GM23338 (cell line): ENCODE measurements at regions not wholly inside any gene's neighbourhood (a gene's known extent, or its start where the extent isn't known, plus 50 kb on each side); places are given as distances from the start of the nearest gene placed in this dataset.

Experiments
- ATAC-seq: fragments of 200-7000 bp; cut with Tn5 transposase; 3 replicates; pipeline ENCODE4 v1.9.1; 2020
- DNase-seq: peaks from one replicate; pipeline ENCODE4 v3.0.0-alpha.2; 2015; ENCODE audit warnings: low spot score
- H2AFZ ChIP-seq: fragments of 200-600 bp; sonication (generic); 2 replicates; pipeline ENCODE4 v1.8.0; 2016; ENCODE audit warnings: antibody characterized with exemption, mild to moderate bottlenecking, moderate library complexity
- H3F3A ChIP-seq: fragments of 200-600 bp; sonication (generic); replicated peaks from 2 replicates; pipeline ENCODE4 v1.8.0; 2017; ENCODE audit warnings: antibody characterized with exemption, mixed run types, low read depth
- H3K27ac ChIP-seq: fragments of 200-600 bp; sonication (generic); 2 replicates; pipeline ENCODE4 v1.6.1; 2016; ENCODE audit warnings: low read depth
- H3K27me3 ChIP-seq: fragments of 200-600 bp; sonication (generic); 2 replicates; pipeline ENCODE4 v1.8.0; 2016; ENCODE audit warnings: mild to moderate bottlenecking, mixed run types, moderate library complexity; ENCODE audit not compliant: insufficient read depth
- H3K36me3 ChIP-seq: fragments of 200-600 bp; sonication (generic); 2 replicates; pipeline ENCODE4 v1.8.0; 2016; ENCODE audit warnings: mild to moderate bottlenecking; ENCODE audit not compliant: insufficient read depth
- H3K4me1 ChIP-seq: fragments of 200-600 bp; sonication (generic); 2 replicates; pipeline ENCODE4 v1.8.0; 2016; ENCODE audit warnings: mild to moderate bottlenecking, moderate library complexity; ENCODE audit not compliant: insufficient read depth
- H3K4me2 ChIP-seq: fragments of 200-600 bp; sonication (generic); 2 replicates; pipeline ENCODE4 v1.7.1; 2017; ENCODE audit warnings: mixed run types
- H3K4me3 ChIP-seq: fragments of 200-600 bp; sonication (generic); 2 replicates; pipeline ENCODE4 v1.6.1; 2016; ENCODE audit warnings: mixed run types
- H3K79me2 ChIP-seq: fragments of 200-600 bp; sonication (generic); replicated peaks from 2 replicates; pipeline ENCODE4 v1.8.0; 2017; ENCODE audit warnings: mild to moderate bottlenecking; ENCODE audit not compliant: insufficient read depth
- H3K9me2 ChIP-seq: fragments of 200-600 bp; sonication (generic); 2 replicates; pipeline ENCODE4 v1.8.0; 2017; ENCODE audit not compliant: insufficient read depth
- H4K20me1 ChIP-seq: fragments of 200-600 bp; sonication (generic); replicated peaks from 2 replicates; pipeline ENCODE4 v1.8.0; 2017; ENCODE audit warnings: mild to moderate bottlenecking; ENCODE audit not compliant: insufficient read depth
- H3K27ac Mint-ChIP-seq: 2 replicates; pipeline ENCODE4 v1.8.0; 2020; ENCODE audit warnings: inconsistent platforms, mild to moderate bottlenecking, moderate library complexity, mixed read lengths
- H3K27me3 Mint-ChIP-seq: 3 replicates; pipeline ENCODE4 v1.8.0; 2022; ENCODE audit warnings: low read depth, mild to moderate bottlenecking, moderate library complexity, mixed read lengths, inconsistent platforms; ENCODE audit not compliant: insufficient read depth, poor library complexity
- H3K36me3 Mint-ChIP-seq: 3 replicates; pipeline ENCODE4 v1.8.0; 2021; ENCODE audit warnings: low read depth, mild to moderate bottlenecking, inconsistent platforms, moderate library complexity, mixed read lengths
- H3K4me1 Mint-ChIP-seq: 3 replicates; pipeline ENCODE4 v1.8.0; 2020; ENCODE audit warnings: mild to moderate bottlenecking, inconsistent platforms, mixed read lengths
- H3K4me3 Mint-ChIP-seq: 3 replicates; pipeline ENCODE4 v1.8.0; 2021; ENCODE audit warnings: moderate library complexity, mild to moderate bottlenecking, inconsistent platforms, mixed read lengths
- H3K9me3 Mint-ChIP-seq: 3 replicates; pipeline ENCODE4 v1.8.0; 2020; ENCODE audit warnings: moderate library complexity, mild to moderate bottlenecking, inconsistent platforms, mixed read lengths
- CREB1 ChIP-seq: fragments of 250-450 bp; sonication (Bioruptor Pico); IDR thresholded peaks from 2 replicates; pipeline ENCODE4 v1.5.0; 2020; ENCODE audit warnings: low read depth, mild to moderate bottlenecking, moderate library complexity
- CTCF ChIP-seq, 2 experiments: fragments of 200-600 bp in 1 of 2; sonication (generic) in 1 of 2; conservative IDR thresholded peaks; 2 replicates each; pipeline versions ENCODE4 v1.5.1 to v1.6.1; 2016 to 2017; ENCODE audit warnings: antibody characterized with exemption in 2 of 2, low read depth in 2 of 2, mild to moderate bottlenecking in 2 of 2, moderate library complexity in 1 of 2
- ETS1 ChIP-seq: IDR thresholded peaks from 2 replicates; pipeline ENCODE4 v1.6.1; 2016; ENCODE audit warnings: antibody characterized with exemption
- EZH2 ChIP-seq: fragments of 200-600 bp; sonication (generic); IDR thresholded peaks from one replicate; pipeline ENCODE4 v1.8.0; 2017; ENCODE audit warnings: antibody characterized with exemption, mild to moderate bottlenecking, low read depth; ENCODE audit not compliant: unreplicated experiment
- EZH2phosphoT487 ChIP-seq: fragments of 200-600 bp; sonication (generic); IDR thresholded peaks from one replicate; pipeline ENCODE4 v1.8.1; 2018; ENCODE audit warnings: antibody characterized with exemption; ENCODE audit not compliant: unreplicated experiment
- JUNB ChIP-seq: IDR thresholded peaks from one replicate; pipeline ENCODE4 v1.6.1; 2016; ENCODE audit warnings: antibody characterized with exemption; ENCODE audit not compliant: unreplicated experiment
- NANOG ChIP-seq: IDR thresholded peaks from 2 replicates; pipeline ENCODE4 v1.6.1; 2016; ENCODE audit warnings: antibody characterized with exemption, borderline replicate concordance
- POLR2AphosphoS5 ChIP-seq: IDR thresholded peaks from 2 replicates; pipeline ENCODE4 v1.6.1; 2016; ENCODE audit warnings: antibody characterized with exemption, low read depth
- REST ChIP-seq: IDR thresholded peaks from one replicate; pipeline ENCODE4 v1.6.1; 2018; ENCODE audit warnings: antibody characterized with exemption; ENCODE audit not compliant: unreplicated experiment
- STAT1 ChIP-seq: IDR thresholded peaks from one replicate; pipeline ENCODE4 v1.6.1; 2016; ENCODE audit warnings: antibody characterized with exemption; ENCODE audit not compliant: unreplicated experiment
- ZNF114 ChIP-seq: fragments of 250-450 bp; sonication (Bioruptor Pico); IDR thresholded peaks from 2 replicates; pipeline ENCODE4 v1.5.0; 2020; ENCODE audit warnings: mild to moderate bottlenecking, moderate library complexity
- ZNF462 ChIP-seq: fragments of 250-450 bp; sonication (Bioruptor Pico); IDR thresholded peaks from 2 replicates; pipeline ENCODE4 v1.5.0; 2020; ENCODE audit warnings: mild to moderate bottlenecking, moderate library complexity

GRCh38 chr10:128614016-128614605 lies 487.9 kb upstream of the MKI67 start (continued):
- TF ChIP-seq REST (no peak), NANOG (no peak), ZNF114 (CRISPR knock-in tag) (no peak), CREB1 (CRISPR knock-in tag) (no peak), POLR2AphosphoS5 (no peak), JUNB (no peak), ETS1 (no peak), EZH2phosphoT487 (no peak), CTCF (conservative IDR thresholded peaks at IDR 0.05; ENCODE audit: low read depth in 2 of 2) (no peak), STAT1 (no peak), EZH2 (no peak)

GRCh38 chr10:128614802-128615553 lies 488.8 kb upstream of the MKI67 start:
- H3K4me1 Mint-ChIP-seq = no peaks in the 10 kb centered on the region
- Histone ChIP-seq H3F3A (no peaks in the 10 kb centered on the region), H3K79me2 (no peaks in the 10 kb centered on the region), H2AFZ (no peak overlapping the region), H3K4me3 (no peak overlapping the region), H3K27me3 (no peaks in the 10 kb centered on the region), H3K27ac (no peak overlapping the region), H3K4me2 (no peak overlapping the region), H3K4me1 (no peaks in the 10 kb centered on the region), H4K20me1 (no peaks in the 10 kb centered on the region), H3K36me3 (no peaks in the 10 kb centered on the region), H3K9me2 (peaks cover 15% of the 10 kb centered on the region; the same call in 1 of the 2 replicates)
- H3K4me3 Mint-ChIP-seq = no peak overlapping the region
- no peak overlapping the region for H3K27ac Mint-ChIP-seq
- no peaks in the 10 kb centered on the region for H3K36me3 Mint-ChIP-seq
- DNase-seq = no peak
- no peak for ATAC-seq
- peaks cover 13% of the 10 kb centered on the region for H3K27me3 Mint-ChIP-seq
- H3K9me3 Mint-ChIP-seq = no peaks in the 10 kb centered on the region; the same call in 2 of the 3 replicates
- no peak for TF ChIP-seq NANOG
- TF ChIP-seq JUNB = no peak
- TF ChIP-seq ZNF462 = no peak
